Fibroblast of skin of scalp (primary cell): ENCODE measurements at regions not wholly inside any gene's neighbourhood (a gene's known extent, or its start where the extent isn't known, plus 50 kb on each side); places are given as distances from the start of the nearest gene placed in this dataset.
"Not testable (repeated sequence)": the region's sequence is repeated elsewhere in the genome, so short reads cannot be mapped to it uniquely, and the experiment has no call there.

ENCODE experiments used
- DNase-seq: peaks from one replicate; pipeline ENCODE4 v3.0.0-alpha.2; 2013

DNA sequence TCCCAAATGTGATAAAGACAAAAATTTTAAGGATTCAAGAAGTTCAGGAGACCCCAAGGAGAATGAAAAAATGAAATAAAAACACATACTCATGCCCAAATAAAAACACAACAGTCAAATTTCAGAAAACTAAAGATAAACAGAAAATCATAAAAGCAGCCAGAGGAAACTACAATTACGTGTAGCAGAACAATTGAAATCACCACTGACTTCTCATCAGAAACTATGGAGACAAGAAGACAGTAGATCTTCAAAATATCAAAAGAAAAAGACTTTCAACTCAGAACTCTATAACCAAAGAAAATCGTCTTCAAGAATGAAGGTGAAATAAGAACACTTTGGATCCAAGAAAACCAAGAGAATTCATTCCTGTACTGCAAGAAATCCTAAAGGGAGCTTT is 54.9 kb downstream of the DIO3 start:
- DNase-seq, result no peak

DNA sequence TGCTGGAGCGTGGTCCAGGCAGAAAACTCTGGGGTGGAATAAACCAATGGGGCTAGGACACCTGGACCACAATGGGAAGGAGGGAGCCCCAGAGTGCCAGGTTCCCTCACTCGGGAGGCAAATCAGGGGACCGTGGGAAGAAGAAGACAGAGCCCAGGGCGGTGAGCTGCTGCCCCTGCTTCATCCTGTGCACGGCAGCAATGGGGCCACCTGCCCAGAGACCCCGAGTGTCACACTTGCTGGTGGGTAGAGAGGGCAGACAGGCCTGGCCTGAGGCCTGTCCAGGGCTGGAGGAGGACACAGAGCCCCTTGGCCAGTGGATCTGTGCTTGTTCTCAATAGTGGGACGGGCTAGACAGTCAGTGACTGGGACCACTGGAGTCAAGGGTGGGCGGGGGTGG is 58.2 kb downstream of the DIO3 start:
- DNase-seq, result no peak

DNA sequence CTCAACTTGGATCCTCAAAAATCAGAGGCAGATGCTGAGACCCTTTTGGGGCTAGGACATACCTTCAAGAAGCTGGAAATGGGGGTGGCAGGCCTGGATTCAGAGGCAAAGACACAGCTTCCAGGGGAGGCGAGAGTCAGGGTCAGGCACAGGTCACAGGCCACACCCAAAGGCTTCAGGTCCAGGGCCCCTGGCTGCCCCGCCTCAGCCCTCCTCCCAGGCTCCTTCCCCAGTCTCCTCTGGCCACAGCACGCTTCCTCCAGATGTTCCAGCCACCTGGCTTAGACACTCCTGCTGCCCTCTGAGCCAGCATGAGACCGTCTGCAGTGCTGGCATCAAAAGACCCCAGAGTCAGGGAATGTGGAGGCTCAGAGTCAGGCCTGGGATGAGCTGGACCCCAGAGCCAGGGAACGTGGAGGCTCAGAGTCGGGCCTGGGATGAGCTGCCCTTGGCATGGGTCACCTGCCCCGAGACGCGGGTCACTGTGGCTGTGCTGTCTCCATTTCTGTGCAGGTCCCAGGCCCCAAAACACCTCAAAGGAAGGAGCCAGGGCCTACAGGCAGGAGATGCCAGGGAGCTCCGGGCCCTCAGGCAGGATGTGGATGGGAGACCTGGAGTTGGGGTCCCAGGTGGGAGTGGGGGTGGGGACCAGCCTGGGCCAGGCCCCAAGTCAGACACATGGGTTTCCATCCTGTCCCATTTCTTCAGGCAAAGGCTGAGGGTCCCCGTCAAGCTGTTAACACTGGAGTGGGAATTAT is 58.9 kb downstream of the DIO3 start:
- DNase-seq, result no peak

DNA sequence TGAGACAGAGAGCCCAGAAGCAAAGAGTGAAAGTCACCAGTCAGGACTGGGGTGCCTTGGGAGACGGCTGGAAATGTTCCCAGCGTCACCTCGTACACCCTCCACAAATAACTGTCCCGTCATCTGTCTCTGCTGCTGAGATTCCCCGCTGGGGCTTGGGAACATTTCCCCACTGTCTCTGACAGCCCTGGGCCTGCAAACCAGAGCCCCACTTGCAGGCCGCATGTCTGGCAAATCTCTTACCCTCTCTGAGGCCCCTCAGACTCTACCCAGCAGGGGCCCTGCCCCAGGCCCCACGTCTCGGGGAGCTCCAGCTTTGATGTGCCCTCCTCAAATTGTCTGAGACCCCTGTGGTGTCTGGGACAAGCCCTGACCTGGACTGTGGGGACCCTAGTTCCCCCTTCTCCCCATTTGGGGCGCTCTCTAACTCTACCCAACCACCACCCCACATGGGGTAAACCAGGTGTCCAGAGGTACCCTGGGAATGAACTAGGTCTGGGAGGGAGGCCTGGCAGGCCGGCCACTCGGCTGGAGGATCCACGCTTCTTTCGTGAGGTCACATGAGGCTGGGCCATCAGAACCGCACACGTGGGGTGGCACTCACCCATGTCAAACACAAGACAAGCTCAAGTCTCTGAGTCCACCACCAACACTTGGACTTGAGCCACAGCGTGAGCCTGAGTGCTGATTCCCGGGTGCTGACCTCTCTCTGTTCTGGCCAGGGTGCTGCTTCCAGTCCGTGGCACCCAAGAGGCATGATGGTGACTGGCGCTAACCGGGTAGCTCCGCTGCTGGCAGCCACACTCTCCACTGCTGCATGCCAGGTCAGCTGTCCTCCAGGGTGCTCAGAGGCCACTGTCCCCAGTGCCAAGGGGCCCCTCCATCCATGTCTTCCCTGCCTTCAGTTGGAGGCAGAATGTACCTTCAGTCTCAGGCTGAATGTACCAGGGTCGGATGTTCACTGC is 59.8 kb downstream of the DIO3 start:
- no peak for DNase-seq

DNA sequence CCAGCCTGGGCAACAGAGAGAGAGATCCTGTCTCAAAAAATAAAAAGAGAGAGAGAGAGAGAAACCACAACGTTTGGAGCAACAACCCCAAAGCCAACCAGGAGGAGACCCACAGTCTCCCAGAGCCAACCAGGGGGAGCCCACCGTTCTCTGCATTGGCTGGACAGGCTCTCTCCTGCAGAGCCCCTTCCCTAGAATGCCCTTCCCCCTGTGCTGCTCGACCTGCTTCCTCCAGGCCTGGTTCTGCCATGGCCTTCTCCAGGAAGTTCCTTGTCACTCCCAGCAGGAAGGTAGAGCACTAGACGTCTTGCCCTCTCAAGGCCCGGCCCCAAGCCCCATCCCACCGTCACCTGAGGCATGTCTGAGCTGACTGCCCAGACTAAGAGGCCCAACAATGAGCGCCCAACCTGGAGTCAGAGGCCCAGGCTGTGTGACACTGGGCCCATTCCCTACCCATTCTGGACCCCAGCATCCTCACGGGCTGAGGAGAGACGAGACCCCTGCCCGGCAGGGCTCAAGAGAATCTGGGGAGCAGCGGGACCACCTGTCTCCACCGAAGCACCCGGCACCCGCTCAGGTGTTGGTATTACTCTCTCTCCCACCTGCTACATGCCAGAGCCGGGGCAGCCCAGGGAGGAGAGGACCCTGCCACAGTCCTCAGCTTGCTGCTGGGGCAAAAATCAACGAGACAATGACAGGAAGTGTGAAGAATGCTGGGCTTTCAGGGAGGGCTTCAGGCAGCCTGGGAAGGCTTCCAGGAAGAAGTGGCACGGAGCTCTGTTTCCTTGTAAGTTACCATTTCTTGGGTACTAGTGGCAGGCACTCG is 61.2 kb downstream of the DIO3 start:
- no peak for DNase-seq

DNA sequence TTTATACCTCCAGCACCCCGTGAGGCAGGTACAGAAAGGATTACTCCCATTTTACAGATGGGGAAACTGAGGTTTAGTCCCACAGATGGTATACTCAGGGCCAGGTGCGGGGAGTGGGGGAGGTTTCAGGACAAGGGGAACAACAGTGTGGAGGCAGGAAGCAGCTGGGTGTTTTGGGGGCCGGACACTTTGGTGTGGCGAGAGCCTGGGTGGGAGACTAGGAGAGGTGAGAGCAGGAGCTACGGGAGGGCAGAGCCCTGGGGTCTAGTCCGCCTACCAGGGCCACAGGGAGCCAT is 61.7 kb downstream of the DIO3 start:
- no peak for DNase-seq

DNA sequence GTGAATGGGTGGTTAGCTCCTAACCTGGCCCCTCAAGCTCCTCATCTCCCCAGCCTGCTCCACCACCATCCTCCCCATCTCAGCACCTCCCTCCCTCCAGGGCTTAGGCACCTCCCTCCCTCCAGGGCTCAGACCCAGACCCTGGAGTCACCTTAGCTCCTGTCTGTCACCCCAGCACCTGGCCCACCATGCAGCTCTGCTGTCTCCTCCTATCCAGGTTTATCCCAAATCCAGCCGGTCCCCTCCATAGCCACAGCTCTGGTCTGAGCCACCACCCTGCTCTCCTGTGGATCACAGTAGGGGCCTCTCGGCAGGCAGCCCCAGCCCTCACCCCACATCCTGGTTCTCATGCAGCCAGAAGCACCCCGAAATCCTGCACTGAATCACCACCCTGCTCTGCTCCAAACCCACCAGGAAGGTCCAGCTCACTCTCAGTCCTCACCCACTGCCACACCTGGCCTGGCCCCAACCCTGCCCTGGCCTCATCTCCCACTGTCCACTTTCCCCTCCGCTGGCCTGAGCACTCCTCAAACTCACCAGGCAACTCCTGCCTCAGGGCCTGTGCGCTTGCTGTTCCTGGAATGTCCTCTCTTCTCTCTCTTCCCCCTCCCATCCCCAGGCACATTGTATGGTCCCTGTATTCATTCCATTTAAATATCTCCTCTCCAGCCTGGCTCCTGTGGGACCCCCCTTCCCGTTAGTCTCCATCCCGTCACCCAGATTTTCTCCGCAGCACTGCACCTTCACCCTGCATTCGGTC is 62.6 kb downstream of the DIO3 start:
- DNase-seq, result no peak

DNA sequence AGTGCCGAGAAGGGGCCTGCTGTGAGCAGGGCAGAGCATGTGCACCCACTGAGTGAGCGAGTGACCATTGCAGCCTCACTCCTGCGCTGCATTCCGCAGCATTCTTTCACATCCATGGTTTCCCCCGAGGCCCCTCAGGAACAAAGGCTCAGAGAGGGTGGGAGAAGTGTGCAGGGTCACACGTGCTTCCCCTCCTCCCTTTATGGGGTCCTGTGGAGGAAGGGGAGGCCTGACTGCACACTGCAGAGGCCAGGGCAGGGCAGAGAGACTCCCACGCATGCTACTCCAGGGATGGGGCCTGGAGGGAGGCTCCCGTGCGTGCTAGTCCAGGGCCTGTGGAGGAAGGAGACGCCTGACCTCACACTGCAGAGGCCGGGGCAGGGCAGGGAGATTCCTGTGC is 63.2 kb downstream of the DIO3 start:
- no peak for DNase-seq

DNA sequence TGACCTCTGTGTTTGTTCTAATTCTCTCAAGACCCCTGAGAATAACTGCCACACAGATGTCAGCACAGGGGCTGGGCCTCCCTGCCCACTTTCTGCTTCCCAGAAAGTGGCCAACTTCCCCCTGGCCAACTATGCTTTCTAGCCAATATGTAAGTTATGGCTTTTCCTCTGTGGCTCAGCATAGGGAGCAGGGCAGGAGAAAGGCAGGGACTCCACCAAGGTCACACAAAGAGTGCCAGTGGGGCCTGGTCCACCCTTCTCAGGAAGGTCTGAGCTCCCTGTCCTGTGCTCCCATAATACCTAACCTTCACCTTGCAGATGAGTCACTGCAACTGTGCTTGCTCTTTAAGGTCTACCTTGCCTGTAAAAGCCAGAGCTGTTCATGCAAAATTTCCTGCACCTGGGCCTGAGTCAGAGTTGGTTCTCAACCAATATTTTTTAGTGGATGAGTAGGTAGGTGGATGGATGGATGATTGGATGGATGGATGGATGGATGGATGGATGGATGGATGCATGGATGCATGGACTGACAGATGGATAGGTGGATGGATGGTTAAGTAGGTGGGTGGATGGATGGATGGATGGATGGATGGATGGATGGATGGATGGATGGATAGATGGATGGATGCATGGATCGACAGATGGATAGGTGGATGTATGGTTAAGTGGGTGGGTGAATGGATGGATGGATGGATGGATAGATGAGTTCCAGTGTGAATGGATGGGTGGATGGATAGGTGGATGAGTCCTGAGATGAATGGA is 64.2 kb downstream of the DIO3 start:
- DNase-seq, result no peak

DNA sequence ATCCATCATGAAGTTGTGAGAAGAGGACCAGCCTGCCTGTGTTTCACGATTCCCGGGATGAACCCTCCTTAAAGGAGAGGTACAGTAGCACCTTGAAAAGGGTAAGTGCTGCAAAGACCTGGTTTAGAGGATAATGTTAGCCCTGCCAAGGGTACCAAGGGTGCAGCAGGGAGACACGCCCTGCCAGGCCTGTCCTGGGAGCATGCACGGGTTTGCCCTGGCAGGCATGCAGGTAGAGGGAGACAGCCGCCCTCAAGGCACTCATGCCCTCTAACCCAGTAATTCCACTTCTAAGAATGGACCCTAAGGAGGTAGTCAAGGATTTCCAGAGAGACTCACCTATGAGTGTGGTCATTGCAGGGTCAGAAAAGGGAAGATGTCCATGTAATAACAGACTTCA is 65.0 kb downstream of the DIO3 start:
- DNase-seq, result no peak

DNA sequence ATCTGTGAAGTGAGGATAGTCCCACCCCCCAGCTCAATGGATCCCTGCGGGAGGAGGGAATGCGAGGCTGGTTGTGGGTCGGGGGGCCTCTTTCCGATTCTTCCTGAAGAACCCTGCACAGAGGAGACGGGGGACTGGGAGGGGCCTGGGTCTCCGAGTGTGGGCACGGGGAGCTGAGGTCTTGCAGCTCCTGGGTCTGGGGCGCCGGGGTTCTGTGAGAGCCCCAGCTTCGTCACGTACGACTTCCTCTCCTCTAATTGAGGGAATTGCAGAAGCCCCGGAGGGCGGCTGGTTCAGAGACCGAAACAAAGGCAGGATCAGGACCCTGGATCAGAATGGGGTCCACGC is 66.6 kb downstream of the DIO3 start:
- DNase-seq, result no peak

DNA sequence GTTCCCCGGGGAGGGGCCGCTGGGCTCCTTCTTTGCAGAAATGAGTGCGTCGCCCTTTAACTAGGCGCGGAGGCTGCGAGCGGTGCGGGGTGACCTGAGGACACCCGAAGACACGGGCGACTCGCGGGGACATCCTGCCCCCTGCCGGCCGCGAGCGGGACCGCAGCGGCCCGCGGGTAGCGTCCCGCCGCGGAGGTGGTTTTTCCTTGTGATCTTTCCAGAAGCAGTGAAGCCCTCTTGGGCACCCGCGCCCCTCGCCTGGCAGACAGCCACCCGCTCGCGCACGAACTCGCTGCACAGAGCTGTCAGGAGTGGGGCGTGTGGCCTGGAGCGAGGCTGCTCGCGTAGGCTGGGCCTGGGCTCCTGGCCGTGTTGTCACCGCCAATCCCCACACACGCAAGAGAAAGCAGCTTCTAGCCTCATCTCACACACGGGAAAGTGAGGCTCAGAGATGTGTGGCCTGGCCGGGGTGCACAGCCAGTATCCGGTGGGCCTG is 67.2 kb downstream of the DIO3 start:
- peak; percentile 63 for DNase-seq

DNA sequence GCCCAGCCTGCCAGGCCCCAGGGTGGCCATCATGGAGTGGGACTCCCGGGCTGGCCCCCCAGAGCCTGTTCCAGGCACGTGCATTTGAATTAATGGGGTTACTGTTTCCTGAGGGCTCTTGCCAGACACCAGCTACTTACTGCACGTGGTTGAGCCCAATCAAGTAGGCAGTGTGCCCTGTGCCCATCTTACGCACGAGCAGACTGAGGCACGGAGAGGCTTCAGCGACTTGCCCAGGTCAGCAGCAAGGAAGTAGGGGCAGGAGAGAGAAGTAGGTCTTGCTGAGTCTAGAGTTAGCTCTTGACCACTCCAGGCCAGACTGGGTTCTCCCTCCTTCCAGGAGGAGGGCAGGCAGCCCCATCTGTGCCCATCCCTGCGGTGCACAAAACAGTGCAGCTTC is 67.7 kb downstream of the DIO3 start:
- DNase-seq, result no peak

DNA sequence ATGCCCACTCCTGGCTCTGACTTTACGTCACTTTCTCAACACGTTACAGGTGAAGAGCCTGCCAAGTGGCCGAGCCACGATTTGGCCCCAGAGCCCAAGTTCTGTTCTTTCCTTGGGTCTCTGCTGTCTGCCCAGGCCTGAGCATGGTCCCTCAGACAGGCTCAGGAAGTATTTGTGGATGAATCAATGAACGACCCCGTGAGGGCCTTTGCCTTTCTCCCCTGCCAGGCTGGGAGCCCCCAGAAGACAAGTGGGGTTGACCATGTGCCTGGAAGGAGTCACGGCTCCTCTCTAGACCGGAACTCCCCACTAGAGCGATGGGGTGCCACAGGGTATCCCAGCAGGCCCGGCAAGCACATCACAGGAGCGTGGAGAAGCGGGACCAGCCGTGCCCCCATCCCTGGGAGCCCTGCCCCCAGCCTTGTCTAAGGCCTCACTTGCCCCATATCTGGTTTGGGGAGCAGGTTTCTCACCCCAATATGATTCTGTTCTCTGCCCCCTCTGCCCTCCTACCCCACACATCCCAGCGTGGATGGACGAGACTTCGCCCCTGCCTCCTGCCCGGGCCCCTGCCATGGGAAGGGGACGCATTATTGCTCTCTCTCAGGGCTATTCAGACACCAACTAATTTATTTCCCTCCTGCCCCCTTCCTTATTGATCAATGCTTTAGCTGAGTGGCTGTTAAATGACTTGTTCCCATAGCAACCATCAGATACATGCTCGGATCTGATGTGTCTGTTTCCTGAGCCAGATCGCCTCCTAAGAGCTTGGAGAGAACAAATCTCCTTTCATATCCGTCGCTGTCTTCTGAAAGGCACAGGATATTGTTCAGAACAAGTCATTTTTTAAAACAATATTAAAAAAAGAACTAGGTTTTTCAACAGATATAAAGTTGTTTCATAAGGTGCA is 69.0 kb downstream of the DIO3 start:
- no peak for DNase-seq

DNA sequence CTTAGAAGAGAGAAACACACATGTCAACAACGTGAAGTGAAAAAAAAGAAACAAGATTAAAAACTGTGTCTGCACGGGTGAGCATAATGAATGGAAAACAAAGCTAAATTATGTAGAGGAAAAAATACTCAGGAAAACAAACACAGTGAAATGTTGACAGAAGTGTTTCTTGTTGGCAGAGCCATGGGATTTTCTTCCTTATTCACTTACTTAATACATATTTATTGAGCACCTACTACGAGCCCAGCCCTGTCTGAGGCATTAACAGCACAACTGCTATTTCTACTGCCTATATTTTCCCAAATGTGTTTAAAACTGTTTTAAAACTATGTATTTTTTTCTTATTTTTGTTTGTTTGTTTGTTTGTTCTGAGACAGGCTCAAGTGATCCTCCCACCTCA is 69.9 kb downstream of the DIO3 start:
- no peak for DNase-seq

DNA sequence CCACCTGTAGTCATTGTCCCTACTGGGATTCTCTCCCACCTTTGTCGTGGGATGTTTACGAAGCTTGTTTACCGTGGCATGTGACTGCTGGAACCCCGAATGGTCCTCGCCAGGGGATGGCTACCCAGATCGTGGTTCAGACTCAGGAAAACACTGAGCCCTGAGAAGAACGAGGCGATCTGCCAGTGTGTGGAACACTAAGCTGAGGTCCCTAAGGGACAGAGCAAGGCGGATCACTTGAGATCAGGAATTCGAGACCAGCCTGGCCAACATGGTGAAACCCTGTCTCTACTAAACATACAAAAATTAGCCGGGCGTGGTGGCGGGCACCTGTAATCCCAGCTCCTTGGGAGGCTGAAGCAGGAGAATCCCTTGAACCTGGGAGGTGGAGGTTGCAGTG is 70.7 kb downstream of the DIO3 start:
- DNase-seq, result not testable (repeated sequence)

DNA sequence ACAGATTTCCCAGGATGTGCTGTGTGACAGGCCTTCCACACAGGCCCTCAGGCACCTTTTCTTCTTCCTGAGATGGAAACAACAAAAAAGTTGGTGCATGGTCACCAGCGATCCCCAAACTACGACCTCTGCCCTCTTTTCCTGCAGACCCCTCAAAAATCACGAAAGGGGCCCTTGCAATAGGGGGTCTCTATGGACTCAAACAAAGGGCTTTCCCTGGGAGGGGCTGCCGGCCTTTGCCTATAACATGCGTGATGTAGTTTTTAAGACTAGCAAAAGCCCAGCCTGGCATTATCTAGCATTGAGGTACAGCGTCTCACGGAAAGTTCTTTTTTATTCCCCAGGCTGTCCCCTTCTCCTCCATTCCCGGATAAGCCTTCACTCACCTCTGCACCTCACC is 71.2 kb downstream of the DIO3 start:
- DNase-seq, result no peak

DNA sequence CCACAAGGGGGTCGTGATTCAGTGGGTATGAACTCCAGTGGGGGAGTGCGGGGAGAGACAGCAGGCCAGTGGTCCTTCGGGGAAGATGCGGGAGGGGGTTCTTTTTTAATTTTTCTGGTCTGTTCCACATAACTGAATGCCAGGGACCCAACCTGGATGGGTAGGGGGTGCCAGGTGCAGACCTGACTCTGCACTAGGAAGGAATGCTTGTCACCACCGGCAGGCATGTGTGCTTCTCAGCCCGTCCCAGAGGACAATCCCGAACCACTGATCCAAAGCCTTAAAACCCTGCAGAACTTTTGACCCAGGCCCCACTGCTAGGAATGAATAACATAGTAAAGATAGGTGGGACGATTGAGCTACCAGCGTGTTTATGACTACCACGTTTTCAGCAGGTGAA is 72.0 kb downstream of the DIO3 start:
- DNase-seq, result no peak

DNA sequence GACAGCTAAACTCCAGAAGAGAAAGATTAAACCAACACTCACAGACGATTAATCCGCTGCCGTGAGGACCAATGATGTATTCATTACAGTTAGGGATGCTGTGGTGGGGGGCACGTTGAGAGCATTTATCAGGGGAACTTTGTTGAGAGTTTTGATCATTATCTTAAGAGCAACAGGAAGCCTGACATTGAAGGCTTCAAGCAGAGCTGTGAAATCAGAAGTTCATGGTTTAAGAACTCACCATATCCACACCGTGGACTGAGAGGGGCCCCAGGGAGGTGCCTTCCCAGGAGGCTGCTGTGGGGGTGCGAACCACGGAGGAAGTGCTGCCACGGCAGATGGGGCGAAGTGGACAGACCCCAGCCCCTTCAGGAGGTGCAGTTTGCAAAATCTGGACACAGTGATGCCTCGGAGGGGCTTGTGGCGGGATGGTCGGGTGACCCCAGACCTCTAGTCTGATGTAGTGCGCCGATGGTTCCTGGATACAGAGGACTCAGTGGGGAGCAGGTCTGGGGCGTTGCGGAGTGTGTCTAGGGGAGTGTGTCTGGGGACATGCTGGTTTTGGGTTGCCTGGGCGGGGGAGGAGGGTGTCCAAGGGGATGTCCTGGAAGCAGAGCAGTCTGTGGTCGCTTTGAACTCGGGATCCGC is 73.0 kb downstream of the DIO3 start:
- no peak for DNase-seq
